Skeletal muscle cell (primary cell): ENCODE measurements at regions not wholly inside any gene's neighbourhood (a gene's known extent, or its start where the extent isn't known, plus 50 kb on each side); places are given as distances from the start of the nearest gene placed in this dataset.

Experiments
- DNase-seq: peaks from one replicate; pipeline ENCODE4 v3.0.0-alpha.2; 2010; ENCODE audit warnings: low read depth
- H3K4me3 ChIP-seq: 2 replicates; pipeline ENCODE4 v1.5.1; 2011; ENCODE audit warnings: low read depth, mild to moderate bottlenecking, control low read depth, low read length, moderate library complexity

DNA sequence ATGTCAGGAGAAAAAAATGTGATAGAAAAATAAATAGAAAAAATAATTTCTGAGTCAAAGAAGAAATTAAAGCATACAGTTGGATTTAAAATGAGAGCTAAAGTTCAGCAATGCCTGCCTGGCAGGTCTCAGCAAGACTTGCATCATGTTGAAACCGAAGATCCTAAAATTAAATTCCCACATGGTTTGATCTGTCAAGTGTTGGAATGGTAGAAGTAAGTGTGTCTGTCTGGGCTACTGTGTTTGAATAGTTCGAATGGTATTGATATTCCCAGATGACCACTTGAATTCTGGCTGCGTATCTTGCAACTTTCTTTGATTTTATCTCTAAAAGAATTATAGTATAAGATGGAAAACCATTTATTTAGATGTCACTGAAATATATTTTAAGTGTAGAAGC is 1349.6 kb downstream of the EPHA7 start:
- no peak overlapping the region for H3K4me3 ChIP-seq
- DNase-seq, result no peak

DNA sequence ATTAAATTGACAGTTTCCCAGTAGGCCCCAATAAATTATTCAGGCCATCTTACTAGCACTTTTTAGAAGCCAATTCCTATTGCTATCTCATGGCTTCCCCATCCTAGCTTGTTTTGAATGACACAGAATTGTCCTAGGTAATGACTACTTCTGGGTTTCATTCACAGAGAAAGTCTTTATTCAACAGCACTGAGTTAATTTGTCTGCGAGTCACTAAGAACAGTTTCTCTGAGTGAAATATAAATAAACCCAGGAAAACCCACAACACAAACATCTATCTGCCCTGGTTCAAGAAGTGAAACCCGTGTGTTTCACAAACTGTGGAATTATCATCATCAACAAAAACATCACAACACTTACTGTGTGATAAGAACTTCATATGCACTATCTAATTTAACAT is 1366.8 kb downstream of the EPHA7 start:
- H3K4me3 ChIP-seq, result no peak overlapping the region
- DNase-seq, result no peak

DNA sequence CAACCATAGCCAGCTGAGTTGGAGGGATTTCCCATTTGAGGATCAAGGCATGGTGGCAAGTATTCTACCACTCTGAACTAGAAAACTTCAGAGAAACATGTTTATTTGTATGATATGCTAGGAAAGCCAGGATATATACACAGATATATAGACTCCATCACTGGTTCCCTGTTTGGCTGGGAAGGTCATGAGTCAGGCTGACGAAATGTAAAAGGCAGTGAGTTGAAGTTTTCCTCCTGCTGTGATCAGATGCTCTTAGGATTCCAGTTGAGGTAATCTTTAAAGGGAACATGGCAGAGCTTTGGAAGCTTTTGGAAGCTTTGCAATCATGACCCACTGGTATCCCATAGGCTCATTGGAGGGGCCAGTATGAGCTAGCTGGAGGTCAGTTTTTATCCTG is 1369.1 kb downstream of the EPHA7 start:
- no peak overlapping the region for H3K4me3 ChIP-seq
- DNase-seq, result no peak

DNA sequence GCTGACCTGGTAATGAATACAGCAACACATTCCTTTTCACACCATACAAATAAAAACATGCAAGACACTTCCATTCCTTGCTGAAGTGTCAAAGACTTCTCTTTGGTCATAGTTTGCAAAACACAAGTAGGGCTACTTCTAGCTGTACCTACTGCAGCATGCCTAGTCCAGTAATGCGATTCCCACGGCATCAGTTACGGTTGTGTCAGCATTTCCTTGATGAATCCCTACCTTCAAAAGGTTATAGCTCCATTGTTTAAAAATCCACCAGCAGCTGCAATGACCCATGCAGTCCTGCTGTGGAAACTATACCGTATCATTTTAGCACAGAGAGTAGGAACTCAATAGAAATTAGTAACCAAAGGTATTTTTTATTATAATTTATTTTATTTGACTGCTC is 1371.5 kb downstream of the EPHA7 start:
- no peak overlapping the region for H3K4me3 ChIP-seq
- no peak for DNase-seq

DNA sequence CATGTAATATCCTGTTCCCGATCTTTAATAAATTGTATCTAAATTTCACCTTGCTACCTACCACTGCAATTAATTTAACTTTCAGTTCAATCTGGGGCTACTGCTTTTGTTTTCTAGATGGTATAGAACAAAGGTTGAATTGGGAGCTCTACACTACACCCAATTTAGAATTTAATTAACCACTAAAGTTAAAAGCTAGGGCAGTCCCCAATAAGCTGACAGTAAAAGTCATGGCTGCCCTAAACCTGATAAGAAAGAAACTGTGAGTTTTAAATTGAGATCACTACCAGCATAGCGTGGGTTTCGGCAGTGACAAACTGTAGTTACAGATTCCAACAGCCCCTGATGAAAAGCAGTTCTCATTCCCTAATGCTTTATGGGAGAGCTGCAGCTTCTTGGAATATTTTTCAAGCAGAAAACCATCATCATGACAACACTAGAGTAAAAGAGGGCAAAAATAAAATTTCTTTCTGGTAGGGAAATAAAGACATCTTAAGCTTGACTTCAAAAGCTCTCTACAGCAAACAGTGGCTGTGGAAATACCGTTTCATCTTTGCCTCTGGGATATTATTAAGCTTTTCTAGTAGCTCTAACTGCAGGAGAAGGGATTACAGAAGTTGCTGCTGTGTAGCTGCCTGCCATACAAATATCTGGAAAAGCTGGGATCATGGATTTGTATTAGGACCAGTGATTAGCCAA is 1372.1 kb downstream of the EPHA7 start:
- no peak overlapping the region for H3K4me3 ChIP-seq
- DNase-seq, result no peak

DNA sequence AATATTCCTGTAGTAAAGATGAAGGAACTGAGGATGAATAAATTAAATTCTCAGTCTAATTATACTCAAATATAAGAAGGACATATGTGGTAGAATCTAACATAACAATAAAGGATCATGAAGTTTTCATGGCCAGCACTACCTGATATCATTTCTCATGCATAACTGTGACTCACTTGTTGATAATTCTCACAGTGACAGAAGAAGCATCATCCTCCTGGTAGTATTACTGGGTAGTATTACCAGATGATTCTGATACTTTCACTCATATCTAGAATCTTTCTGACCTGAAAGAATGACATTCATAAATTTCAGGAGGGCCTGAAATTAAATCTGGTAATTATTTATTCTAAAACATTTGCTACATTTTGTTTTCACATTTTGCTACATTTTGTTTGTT is 1375.0 kb downstream of the EPHA7 start:
- no peak overlapping the region for H3K4me3 ChIP-seq
- DNase-seq, result no peak

DNA sequence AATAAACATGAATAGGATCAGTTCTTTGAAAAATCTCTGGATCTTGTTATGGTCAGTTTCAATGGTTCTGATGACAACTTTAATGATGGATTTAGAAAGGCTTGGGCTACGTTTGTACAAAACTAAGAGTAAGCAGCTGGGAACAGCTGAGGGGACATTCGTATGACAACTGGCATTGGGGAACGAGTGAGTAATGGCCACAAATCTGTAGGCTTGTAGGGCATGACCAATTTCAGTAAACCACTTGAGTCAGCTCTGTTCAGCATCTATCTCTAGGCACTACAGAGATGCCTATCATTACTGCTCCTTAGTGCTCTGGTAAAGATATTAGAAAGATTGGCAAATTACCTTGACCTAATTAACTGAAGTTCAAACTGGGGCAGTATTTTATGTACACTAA is 1375.6 kb downstream of the EPHA7 start:
- DNase-seq, result no peak
- H3K4me3 ChIP-seq, result no peak overlapping the region

DNA sequence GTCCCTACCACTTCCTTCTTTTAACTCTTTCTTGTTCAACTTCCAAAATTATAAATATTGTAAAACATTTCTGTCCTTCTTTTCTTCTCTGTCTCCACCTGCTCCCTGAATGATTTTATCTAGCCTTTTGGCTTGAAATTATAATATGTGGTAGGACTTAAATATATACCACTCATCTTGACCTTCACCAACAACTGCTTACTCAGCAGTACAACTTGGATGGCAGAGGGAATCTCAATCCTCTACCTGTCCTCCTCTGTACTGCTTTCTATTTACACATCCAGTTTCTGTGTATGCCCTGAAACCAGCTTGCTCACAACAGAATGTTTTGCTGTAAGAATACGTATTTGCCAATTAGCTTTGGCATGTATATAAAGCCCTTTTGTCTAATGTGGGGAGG is 1392.5 kb downstream of the EPHA7 start:
- no peak for DNase-seq
- no peak overlapping the region for H3K4me3 ChIP-seq

DNA sequence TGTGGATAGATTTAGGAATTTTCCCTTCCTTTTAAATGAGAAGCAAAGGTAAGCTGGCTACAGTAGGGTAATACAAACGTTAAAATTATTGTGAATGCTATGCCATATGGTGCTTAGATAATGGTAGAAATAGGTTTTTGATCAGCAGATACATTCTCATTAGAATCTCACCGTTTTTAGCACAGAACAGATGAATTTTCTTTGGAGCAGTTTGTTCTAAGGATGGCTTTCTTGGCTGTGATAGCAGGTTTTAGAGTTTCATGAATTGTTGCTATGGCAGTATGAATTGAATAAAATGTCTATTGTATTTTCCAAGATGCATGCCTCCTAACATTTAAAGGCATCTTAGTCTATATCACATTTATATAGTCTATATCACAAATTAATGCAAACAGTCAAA is 1394.5 kb downstream of the EPHA7 start:
- no peak for DNase-seq

DNA sequence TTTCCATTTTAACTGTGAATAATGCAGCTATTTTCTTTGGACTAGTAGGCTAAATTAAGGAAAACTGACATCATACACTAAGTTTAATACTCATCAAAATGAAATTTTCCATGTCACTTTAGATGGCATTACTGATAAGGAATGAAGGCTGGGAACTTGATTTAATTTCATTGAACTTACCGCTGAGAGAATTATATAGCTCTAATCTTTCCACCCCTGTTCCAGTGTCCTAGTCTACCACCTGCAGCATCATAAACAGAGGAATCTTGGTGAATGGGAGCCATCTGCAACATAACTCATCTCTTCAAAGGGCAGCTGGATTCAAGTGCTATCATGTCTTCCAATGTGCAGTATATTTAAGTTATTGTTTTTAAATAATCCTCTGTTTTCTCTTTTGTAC is 1395.2 kb downstream of the EPHA7 start:
- no peak for DNase-seq

More for the DNA sequence above, 1394.5 kb downstream of the EPHA7 start:
- H3K4me3 ChIP-seq, result no peak overlapping the region

DNA sequence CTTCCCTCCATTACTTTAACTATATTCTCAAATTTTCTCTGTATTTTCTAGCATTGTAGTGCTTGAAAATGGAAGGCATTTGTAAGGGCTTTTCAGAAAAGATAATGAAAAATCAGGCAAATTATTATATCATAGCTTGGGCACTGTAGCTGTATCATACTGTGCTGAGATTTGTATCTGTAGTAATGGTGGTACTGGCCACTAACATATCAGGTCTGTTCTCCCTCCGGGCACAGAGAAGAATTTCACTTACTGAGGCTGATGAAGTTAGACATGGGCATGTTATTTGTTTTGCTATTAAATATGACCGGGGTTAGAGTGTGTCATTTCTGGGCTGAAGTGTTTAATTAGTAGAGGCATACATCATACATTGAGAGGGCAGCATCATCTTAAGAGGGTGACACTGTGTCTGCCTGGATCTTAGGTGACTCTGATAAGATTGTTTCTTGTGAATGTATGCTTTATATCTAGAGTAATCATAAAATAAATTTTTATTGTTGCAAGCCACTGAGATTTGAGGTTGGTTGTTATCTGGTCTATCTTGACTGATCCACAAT is 1395.9 kb downstream of the EPHA7 start:
- no peak for DNase-seq
- H3K4me3 ChIP-seq, result no peak overlapping the region

More for the DNA sequence above, 1395.2 kb downstream of the EPHA7 start:
- no peak overlapping the region for H3K4me3 ChIP-seq

DNA sequence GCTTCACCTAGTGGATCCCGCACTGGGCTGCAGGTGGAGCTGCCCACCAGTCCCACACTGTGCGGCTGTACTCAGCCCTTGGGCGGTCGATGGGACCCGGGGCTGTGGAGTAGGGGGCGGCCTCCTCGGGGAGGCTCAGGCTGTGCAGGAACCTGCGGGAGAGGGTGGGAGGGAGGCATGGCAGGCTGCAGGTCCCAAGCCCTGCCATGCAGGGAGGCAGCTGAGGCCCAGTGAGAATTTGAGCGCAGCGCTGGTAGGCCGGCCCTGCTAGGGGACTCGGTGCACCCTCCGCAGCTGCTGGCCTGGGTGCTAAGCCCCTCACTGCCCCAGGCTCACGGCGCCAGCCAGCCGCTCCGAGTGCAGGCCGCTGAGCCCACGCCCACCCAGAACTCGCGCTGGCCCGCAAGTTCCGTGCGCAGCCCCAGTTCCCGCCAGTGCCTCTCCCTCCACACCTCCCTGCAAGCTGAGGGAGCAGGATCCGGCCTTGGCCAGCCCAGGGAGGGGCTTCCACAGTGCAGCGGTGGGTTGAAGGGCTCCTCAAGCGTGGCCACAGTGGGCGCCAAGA is 1407.6 kb downstream of the EPHA7 start:
- no peak for DNase-seq
- no peak overlapping the region for H3K4me3 ChIP-seq

DNA sequence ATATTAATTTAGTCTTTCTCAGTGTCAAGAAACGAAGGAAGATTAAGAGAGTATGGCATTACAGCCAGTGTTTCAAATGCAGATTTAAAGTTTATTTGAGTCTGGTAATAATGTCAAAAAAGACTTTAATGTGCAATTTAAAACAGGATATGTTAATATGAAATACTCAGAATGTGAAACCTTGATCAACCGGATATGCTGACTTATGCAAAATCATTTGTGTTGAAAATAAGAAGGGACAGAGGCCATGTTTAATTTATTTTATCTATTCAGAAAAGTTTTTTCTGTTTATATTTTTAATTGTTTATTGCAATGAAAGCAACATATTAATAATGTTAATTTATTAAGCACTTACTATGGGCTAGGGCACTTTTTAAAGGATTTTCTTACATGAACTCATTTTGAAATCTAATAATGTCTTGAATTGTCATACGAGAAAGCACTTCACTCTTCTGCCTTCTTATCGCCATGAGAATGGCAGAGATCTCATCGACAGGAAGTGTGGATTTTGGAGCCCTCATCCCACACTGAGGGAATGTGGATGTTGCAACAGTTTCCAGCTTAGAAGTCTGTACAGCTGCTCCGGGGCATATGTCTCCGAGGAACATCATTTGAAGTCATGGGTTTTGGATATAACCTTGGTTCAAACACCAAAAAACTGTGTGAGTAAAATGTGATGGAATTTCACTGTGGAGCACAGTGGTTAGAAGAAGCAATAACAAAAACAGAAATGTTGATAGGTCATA is 1410.4 kb downstream of the EPHA7 start:
- DNase-seq, result no peak
- H3K4me3 ChIP-seq, result no peak overlapping the region

DNA sequence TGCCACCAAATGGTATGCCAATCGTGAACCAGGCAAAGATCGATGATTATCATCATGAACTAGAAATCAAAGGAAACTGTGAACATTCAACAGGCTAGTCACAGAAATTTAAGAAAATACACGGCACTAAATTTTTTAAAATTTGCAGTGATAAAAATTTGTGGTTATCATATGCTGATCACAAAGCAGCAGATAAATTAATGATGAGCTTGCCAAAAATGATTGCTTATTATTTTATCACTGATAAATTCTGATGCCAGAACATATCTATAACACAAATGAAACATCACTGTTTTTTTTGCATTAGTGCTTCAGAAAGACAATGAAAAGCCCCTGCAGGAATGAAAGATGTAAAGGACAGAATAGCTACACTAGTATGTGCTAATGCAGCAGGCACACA is 1413.2 kb upstream of the MAP3K7 start:
- no peak for DNase-seq
- H3K4me3 ChIP-seq, result no peak overlapping the region

DNA sequence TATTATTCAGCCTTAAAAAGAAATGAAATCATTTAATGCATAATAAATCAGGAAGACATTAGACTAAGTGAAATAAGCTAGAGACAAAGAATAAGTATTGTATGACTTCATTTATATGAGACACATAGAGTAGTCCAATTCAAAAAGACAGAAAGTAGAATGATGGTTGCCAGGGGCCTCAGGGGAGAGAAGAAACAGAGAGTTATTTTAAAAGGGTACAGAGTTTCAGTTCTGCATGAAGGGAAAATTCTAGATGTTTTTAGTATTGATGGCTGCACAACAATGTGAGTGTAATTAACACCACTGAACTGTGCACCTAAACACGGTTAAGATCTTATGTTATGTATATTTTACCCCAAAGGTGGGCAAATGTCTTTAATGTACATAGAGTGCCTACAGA is 1407.9 kb upstream of the MAP3K7 start:
- no peak overlapping the region for H3K4me3 ChIP-seq
- no peak for DNase-seq

DNA sequence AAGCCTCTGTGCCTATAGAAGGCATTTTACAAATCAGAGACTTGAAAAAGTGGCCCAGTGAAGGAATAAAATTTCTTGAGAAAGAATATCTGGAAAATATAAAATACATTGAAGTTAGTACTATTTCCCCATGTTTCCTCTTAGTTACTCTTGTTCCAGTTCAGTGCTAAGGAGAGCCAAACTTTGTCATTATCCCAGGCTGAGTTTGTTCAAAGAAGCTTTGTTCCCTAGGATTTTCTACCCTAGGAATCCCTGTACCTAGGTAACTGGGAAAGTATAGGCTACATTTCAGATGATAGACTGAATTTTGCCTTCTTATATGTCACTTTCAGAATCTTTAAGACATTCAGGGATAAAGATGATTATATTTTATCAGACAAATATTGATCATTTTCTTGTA is 1395.7 kb upstream of the MAP3K7 start:
- no peak for DNase-seq
- H3K4me3 ChIP-seq, result no peak overlapping the region

DNA sequence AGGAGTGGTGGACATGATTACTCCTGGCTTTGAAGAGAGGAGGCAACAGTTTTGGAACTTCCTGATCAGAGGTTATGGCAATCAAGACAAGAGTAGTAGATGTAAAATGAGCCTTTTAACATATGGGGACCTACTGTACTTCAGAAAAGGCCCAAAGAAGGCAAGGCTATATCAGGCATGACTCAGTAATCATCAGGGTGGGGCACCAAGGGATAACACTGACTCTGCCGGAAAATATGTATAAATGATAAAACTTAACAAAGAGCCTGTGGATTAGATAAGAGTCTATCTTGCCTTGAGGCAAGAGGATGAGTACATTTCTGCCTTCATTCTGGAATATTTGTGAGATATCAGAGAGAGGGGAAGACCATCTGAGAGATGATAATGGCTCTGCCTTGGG is 1389.9 kb upstream of the MAP3K7 start:
- H3K4me3 ChIP-seq, result no peak overlapping the region
- no peak for DNase-seq

DNA sequence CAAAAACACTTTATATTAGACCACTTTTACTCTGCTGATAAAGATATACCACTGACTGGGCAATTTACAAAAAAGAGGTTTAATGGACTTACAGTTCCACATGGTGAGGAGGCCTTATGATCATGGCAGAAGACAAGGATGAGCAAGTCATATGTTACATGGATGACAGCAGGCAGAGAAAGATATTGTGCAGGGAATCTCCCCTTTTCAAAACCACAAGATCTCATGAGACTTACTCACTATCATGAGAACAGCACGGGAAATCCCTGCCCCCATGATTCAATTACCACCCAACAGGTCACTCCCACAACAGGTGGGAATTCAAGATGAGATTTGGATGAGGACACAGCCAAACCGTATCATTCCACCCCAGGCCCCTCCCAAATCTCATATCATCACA is 1383.8 kb upstream of the MAP3K7 start:
- DNase-seq, result no peak
- H3K4me3 ChIP-seq, result no peak overlapping the region

DNA sequence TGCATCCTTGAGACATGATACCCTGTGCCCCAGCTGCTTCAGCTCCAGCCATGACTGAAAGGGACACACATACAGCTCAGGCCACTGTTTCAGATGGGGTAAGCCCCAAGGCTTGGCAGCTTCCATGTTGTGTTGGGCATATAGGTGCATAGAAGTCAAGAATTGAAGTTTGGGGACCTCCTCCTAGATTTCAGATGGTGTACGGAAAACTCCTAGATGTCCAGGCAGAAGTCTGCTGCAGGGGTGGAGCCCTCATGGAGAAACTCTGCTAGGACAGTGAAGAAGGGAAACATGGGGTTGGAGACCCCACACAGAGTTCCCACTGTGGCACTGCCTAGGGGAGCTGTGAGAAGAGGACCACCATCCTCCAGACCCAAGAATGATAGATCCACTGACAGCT is 1379.0 kb upstream of the MAP3K7 start:
- H3K4me3 ChIP-seq, result no peak overlapping the region
- DNase-seq, result no peak

DNA sequence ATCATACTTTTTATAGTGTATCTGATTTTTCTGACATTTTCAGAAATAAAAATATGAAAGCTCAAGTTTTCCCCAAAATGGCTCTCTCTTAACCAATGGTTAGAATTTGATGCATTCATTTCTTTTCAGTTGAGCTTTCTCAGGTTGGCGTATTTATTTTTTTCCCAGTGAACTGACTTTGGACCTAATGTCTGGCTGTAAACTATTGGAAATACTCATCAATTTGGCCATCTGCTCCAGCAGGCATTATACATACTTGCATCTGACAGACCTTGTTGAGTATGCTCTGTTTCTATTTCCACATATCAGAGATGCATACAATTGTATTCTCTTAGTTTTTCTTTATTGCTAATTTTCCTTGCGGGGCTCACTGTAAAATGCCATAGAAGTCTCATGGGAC is 1374.8 kb upstream of the MAP3K7 start:
- H3K4me3 ChIP-seq, result no peak overlapping the region
- DNase-seq, result no peak

DNA sequence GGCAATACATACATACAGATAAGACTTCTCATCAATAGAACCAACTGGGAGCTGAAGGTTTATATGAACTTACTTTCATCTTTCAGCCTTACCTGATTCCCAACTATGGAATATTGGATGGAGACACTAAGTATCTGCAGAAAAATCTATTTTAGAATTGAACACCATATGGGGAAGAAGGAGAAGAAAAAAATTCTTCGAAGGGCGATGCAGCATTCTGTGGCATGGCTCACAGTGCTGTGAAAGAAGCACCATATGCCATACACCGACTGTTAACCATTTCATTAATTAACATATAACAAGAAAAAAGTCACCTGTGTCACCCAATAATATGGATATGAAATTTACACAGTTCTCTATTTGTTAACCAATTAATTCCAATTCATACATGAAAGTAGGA is 1374.4 kb upstream of the MAP3K7 start:
- no peak for DNase-seq
- H3K4me3 ChIP-seq, result no peak overlapping the region
